HepG2 (cell line): ENCODE measurements at regions not wholly inside any gene's neighbourhood (a gene's known extent, or its start where the extent isn't known, plus 50 kb on each side); places are given as distances from the start of the nearest gene placed in this dataset.

Source experiments
- ATAC-seq: fragments of 200-7000 bp; cut with Tn5 transposase; 3 replicates; pipeline ENCODE4 v1.9.1; 2020; ENCODE audit warnings: mild to moderate bottlenecking, moderate library complexity
- BruUV-seq: library from RNA; stranded (reverse); fragments of 400-500 nt; replicated peaks from 2 replicates; lab custom pipeline; 2021; lab: Mats Ljungman, UMichigan
- CTCF ChIA-PET: fragments of 300-600 bp; formaldehyde crosslinking; extraction: SDS; loops from one replicate; lab custom pipeline; 2021; ENCODE audit warnings: low total read pairs, inconsistent platforms, low intra/inter-chr PET ratio; lab: Yijun Ruan, JAX
- POLR2A ChIA-PET: fragments of 350-600 bp; sonication (Branson Sonifier 250); formaldehyde crosslinking; loops from one replicate; lab custom pipeline; 2020; ENCODE audit warnings: antibody characterized with exemption, inconsistent platforms; lab: Yijun Ruan, JAX
- DNase-seq: peaks from one replicate; pipeline ENCODE4 v3.0.0-alpha.2; 2015; ENCODE audit warnings: low spot score
- FAIRE-seq: peaks from 3 replicates; lab custom pipeline; 2011; peaks lifted over from hg19 to GRCh38; lab: Jason Lieb, UNC
- H2AFZ ChIP-seq: one replicate; pipeline ENCODE4 v1.6.1; 2011; ENCODE audit warnings: low read length, inconsistent platforms
- H3K27ac ChIP-seq: fragments of 300-600 bp; 3 replicates; pipeline ENCODE4 v1.8.0; 2011; ENCODE audit warnings: mixed run types, mild to moderate bottlenecking, mixed read lengths, low read length, inconsistent platforms; ENCODE audit not compliant: insufficient read depth; ENCODE audit errors: extremely low read length
- H3K27me3 ChIP-seq, 2 experiments: fragments of 200-600 bp in 1 of 2; 2 replicates in 1 of 2; 3 replicates in 1 of 2; pipeline versions ENCODE4 v1.6.0 to v1.8.0; 2011; ENCODE audit warnings: low read length in 2 of 2, mild to moderate bottlenecking in 2 of 2, moderate library complexity in 2 of 2, inconsistent platforms in 1 of 2; ENCODE audit not compliant: insufficient read depth in 2 of 2, control insufficient read depth in 1 of 2
- H3K36me3 ChIP-seq, 2 experiments: fragments of 200-600 bp in 1 of 2; replicated peaks in 1 of 2; 2 replicates in 1 of 2; 3 replicates in 1 of 2; pipeline versions ENCODE4 v1.5.1 to v1.8.0; 2011; ENCODE audit warnings: low read length in 2 of 2, inconsistent platforms in 1 of 2; ENCODE audit not compliant: insufficient read depth in 2 of 2, control insufficient read depth in 1 of 2
- H3K4me1 ChIP-seq: 2 replicates; pipeline ENCODE4 v1.5.1; 2012; ENCODE audit warnings: low read length, inconsistent platforms; ENCODE audit not compliant: insufficient read depth
- H3K4me2 ChIP-seq: 2 replicates; pipeline ENCODE4 v1.6.0; 2011; ENCODE audit warnings: low read depth, low read length, inconsistent platforms
- H3K4me3 ChIP-seq, 3 experiments: fragments of 200-600 bp in 1 of 3; sonication (generic), shearing (Covaris generic) in 1 of 3; replicated peaks in 1 of 3; 2 replicates each; pipeline ENCODE4 v1.5.1; 2011 to 2016; ENCODE audit warnings: low read length in 3 of 3, inconsistent platforms in 2 of 3, low read depth in 2 of 3, mild to moderate bottlenecking in 2 of 3, control low read depth in 1 of 3, mixed read lengths in 1 of 3; ENCODE audit not compliant: insufficient read depth in 1 of 3
- H3K79me2 ChIP-seq: one replicate; pipeline ENCODE4 v1.6.1; 2011; ENCODE audit warnings: low read length, inconsistent platforms; ENCODE audit not compliant: insufficient read depth
- H3K9ac ChIP-seq: 2 replicates; pipeline ENCODE4 v1.6.0; 2011; ENCODE audit warnings: mild to moderate bottlenecking, low read depth, low read length, inconsistent platforms; ENCODE audit not compliant: insufficient read depth
- H3K9me3 ChIP-seq: 2 replicates; pipeline ENCODE4 v1.5.1; 2012; ENCODE audit warnings: mild to moderate bottlenecking, low read length
- H4K20me1 ChIP-seq: 2 replicates; pipeline ENCODE4 v1.6.0; 2011; ENCODE audit warnings: inconsistent platforms, mild to moderate bottlenecking, low read length, moderate library complexity; ENCODE audit not compliant: insufficient read depth
- JUN ChIP-seq: sonication (generic); formaldehyde crosslinking; IDR thresholded peaks from 2 replicates; pipeline ENCODE4 v1.4.0; 2020; ENCODE audit warnings: mild to moderate bottlenecking, missing genetic modification reagents
- KLF16 ChIP-seq, 2 experiments: sonication (generic) in 1 of 2; formaldehyde crosslinking in 1 of 2; IDR thresholded peaks; 2 replicates each; pipeline versions ENCODE4 v1.6.1 to v1.8.0; 2016 to 2023; ENCODE audit warnings: missing genetic modification reagents in 2 of 2, missing compliant biosample characterization in 1 of 2
- KMT2A ChIP-seq: sonication (generic); formaldehyde crosslinking; IDR thresholded peaks from 2 replicates; pipeline ENCODE4 v1.4.0; 2020; ENCODE audit warnings: missing genetic modification reagents
- MED8 ChIP-seq: sonication (generic); formaldehyde crosslinking; IDR thresholded peaks from 2 replicates; pipeline ENCODE4 v1.8.1; 2023; ENCODE audit warnings: mild to moderate bottlenecking, missing genetic modification reagents; ENCODE audit not compliant: insufficient replicate concordance
- MIER2 ChIP-seq: IDR thresholded peaks from 2 replicates; pipeline ENCODE4 v1.6.1; 2016; ENCODE audit warnings: missing biosample characterization, missing genetic modification reagents
- PAF1 ChIP-seq: IDR thresholded peaks from 2 replicates; pipeline ENCODE4 v1.6.1; 2016; ENCODE audit warnings: missing genetic modification reagents, missing compliant biosample characterization
- PRDM15 ChIP-seq: sonication (generic); formaldehyde crosslinking; IDR thresholded peaks from 2 replicates; pipeline ENCODE4 v1.4.0; 2020; ENCODE audit warnings: missing genetic modification reagents
- SNAPC4 ChIP-seq: sonication (generic); formaldehyde crosslinking; IDR thresholded peaks from 2 replicates; pipeline ENCODE4 v1.4.0; 2020; ENCODE audit warnings: mild to moderate bottlenecking, missing genetic modification reagents
- ZBTB7A ChIP-seq: sonication (generic); formaldehyde crosslinking; IDR thresholded peaks from 2 replicates; pipeline ENCODE4 v1.8.0; 2022; ENCODE audit warnings: mild to moderate bottlenecking, missing genetic modification reagents
- ZKSCAN5 ChIP-seq: sonication (generic); formaldehyde crosslinking; IDR thresholded peaks from 2 replicates; pipeline ENCODE4 v1.5.1; 2020; ENCODE audit warnings: mild to moderate bottlenecking, missing genetic modification reagents
- ZNF383 ChIP-seq: sonication (generic); formaldehyde crosslinking; IDR thresholded peaks from 2 replicates; pipeline ENCODE4 v1.4.0; 2020; ENCODE audit warnings: missing genetic modification reagents, mild to moderate bottlenecking, borderline replicate concordance
- ZNF549 ChIP-seq: sonication (generic); formaldehyde crosslinking; IDR thresholded peaks from 2 replicates; pipeline ENCODE4 v1.5.0; 2020; ENCODE audit warnings: missing genetic modification reagents
- ZNF577 ChIP-seq: sonication (generic); formaldehyde crosslinking; IDR thresholded peaks from 2 replicates; pipeline ENCODE4 v1.4.0; 2020; ENCODE audit warnings: mild to moderate bottlenecking, low read depth, missing genetic modification reagents, borderline replicate concordance
- ZNF639 ChIP-seq: conservative IDR thresholded peaks from 2 replicates; pipeline ENCODE4 v1.6.1; 2018; ENCODE audit warnings: missing genetic modification reagents
- ZNF883 ChIP-seq: sonication (generic); formaldehyde crosslinking; IDR thresholded peaks from 2 replicates; pipeline ENCODE4 v1.5.1; 2020; ENCODE audit warnings: mild to moderate bottlenecking, missing genetic modification reagents; ENCODE audit errors: not compliant biosample characterization
- WGBS: methylation state at CpG from one replicate; pipeline ENCODE4 v1.1.6; 2017; ENCODE audit warnings: low lambda C conversion rate; 5-methylcytosine and 5-hydroxymethylcytosine counted together
- in situ Hi-C: cut with HindIII; loops from 2 replicates; pipeline ENCODE4 v1.10.0; 2017; ENCODE audit warnings: low pct_unique_long_range_greater_than_20kb; ENCODE audit not compliant: extremely low pct_ligation_motif_present
- intact Hi-C: fragments of 100-400 bp; cut with micrococcal nuclease; formaldehyde crosslinking; loops from one replicate; pipeline ENCODE4 v1.10.0; 2022; ENCODE audit not compliant: unreplicated experiment

DNA sequence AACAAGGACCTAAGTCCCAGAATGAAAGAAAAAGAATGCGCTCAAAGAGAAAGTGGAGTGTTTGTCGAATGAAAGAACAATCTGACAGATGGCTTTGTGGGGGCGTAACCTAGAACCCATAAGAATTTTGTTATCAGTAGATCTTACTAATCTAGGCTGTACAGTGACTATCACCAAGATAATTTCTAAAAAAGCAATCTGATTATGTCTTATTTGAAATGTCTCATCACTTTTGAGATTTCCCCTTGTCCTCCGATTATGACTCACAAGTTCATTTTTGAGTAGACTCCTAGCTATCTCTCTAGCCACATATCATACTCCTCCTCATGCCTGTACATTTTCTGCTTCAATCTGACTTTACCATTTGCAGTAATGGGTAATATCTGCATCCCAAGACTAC lies 135.6 kb upstream of the SMARCA2 start (continued):
- no peak for TF ChIP-seq ZNF383
- TF ChIP-seq ZBTB7A (CRISPR knock-in tag) = no peak
- no peak for TF ChIP-seq MED8 (CRISPR knock-in tag)
- no peak for TF ChIP-seq KLF16 (CRISPR knock-in tag; IDR thresholded peaks at IDR 0.05)
- no peak for TF ChIP-seq PAF1 (CRISPR knock-in tag)
- TF ChIP-seq ZNF549 (CRISPR knock-in tag) = no peak
- no peak for TF ChIP-seq PRDM15 (CRISPR knock-in tag)

DNA sequence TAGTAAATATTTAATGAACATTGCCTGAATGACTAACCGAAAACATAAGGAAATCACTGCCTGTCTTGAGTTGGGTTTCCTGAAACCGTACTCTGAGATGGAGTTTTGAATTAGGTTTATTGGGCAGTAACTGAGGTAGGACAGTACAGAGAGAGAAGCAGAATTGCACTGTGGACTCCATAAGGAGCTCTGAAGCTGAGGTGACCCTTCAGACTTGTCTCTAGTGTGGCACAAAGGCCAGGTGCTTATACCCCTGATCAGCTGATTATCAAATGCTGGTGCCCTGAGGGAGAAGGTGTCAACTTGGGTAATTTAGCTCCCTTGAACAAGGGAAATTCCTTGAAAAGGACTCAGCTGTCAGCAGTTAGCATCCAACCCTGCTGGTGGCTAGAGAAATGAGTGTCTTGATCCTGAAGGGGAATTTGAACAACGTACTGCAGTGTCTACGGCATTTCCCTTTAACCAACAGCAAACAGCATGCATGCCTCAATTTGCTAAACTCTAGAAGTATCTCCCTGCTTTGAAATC lies 135.0 kb upstream of the SMARCA2 start:
- Histone ChIP-seq H3K36me3 (no peaks in the 10 kb centered on the region), H3K27ac (no peak overlapping the region), H3K4me3 (no peak overlapping the region), H2AFZ (no peak overlapping the region), H3K79me2 (no peaks in the 10 kb centered on the region), H3K9ac (no peak overlapping the region), H3K4me1 (no peaks in the 10 kb centered on the region), H3K9me3 (no peaks in the 10 kb centered on the region), H3K27me3 (no peaks in the 10 kb centered on the region), H4K20me1 (no peaks in the 10 kb centered on the region), H3K4me2 (no peak overlapping the region)
- intact Hi-C loops (no loop called here), in situ Hi-C loops (no loop called here)
- POLR2A ChIA-PET = no interaction called here
- 75% methylated on average over 2 of the region's 4 CpGs for WGBS
- DNase-seq (no peak), ATAC-seq (no peak), FAIRE-seq (no peak)
- BruUV-seq = no TSS peak
- CTCF ChIA-PET = no interaction called here
- TF ChIP-seq ZNF577 (CRISPR knock-in tag) = no peak
- TF ChIP-seq MIER2 (CRISPR knock-in tag) = no peak
- TF ChIP-seq ZNF639 (CRISPR knock-in tag) = no peak
- no peak for TF ChIP-seq ZKSCAN5 (CRISPR knock-in tag)
- no peak for TF ChIP-seq ZNF883 (CRISPR knock-in tag)
- TF ChIP-seq KMT2A = no peak
- no peak for TF ChIP-seq JUN (CRISPR knock-in tag)
- TF ChIP-seq SNAPC4 (CRISPR knock-in tag) = no peak
